GM18870 (cell line): ENCODE measurements at regions not wholly inside any gene's neighbourhood (a gene's known extent, or its start where the extent isn't known, plus 50 kb on each side); places are given as distances from the start of the nearest gene placed in this dataset.

Experiments used
- ATAC-seq: cut with Tn5 transposase; IDR thresholded peaks from one replicate; pipeline ENCODE4 v1.9.1; 2021; ENCODE audit warnings: moderate library complexity; ENCODE audit not compliant: unreplicated experiment

GRCh38 chr16:62424206-62424605 lies 388.0 kb upstream of the CDH8 start:
- ATAC-seq, result no peak

GRCh38 chr16:62408760-62409159 lies 372.5 kb upstream of the CDH8 start:
- no peak for ATAC-seq

- no peak for ATAC-seq
Observed at GRCh38 chr16:62406387-62406786, 370.1 kb upstream of the CDH8 start.

- ATAC-seq, result no peak
Observed at GRCh38 chr16:62404842-62405611, 368.8 kb upstream of the CDH8 start.

- ATAC-seq, result no peak
Observed at GRCh38 chr16:62392698-62393097, 356.5 kb upstream of the CDH8 start.

GRCh38 chr16:62391940-62392339 lies 355.7 kb upstream of the CDH8 start:
- ATAC-seq, result no peak

GRCh38 chr16:62391134-62391533 lies 354.9 kb upstream of the CDH8 start:
- no peak for ATAC-seq

GRCh38 chr16:62390214-62390613 lies 354.0 kb upstream of the CDH8 start:
- no peak for ATAC-seq

- no peak for ATAC-seq
Observed at GRCh38 chr16:62386411-62386810, 350.2 kb upstream of the CDH8 start.

- no peak for ATAC-seq
Observed at GRCh38 chr16:62383941-62384340, 347.7 kb upstream of the CDH8 start.

- ATAC-seq, result no peak
Observed at GRCh38 chr16:62370445-62370844, 334.2 kb upstream of the CDH8 start.

GRCh38 chr16:62363501-62363900 lies 327.3 kb upstream of the CDH8 start:
- no peak for ATAC-seq

GRCh38 chr16:62353355-62353754 lies 317.1 kb upstream of the CDH8 start:
- no peak for ATAC-seq

GRCh38 chr16:62342216-62342615 lies 306.0 kb upstream of the CDH8 start:
- no peak for ATAC-seq

- ATAC-seq, result no peak
Observed at GRCh38 chr16:62335356-62335755, 299.1 kb upstream of the CDH8 start.

- ATAC-seq, result no peak
Observed at GRCh38 chr16:62321606-62322005, 285.4 kb upstream of the CDH8 start.

- no peak for ATAC-seq
Observed at GRCh38 chr16:62298600-62298999, 262.4 kb upstream of the CDH8 start.

- ATAC-seq, result no peak
Observed at GRCh38 chr16:62294213-62294972, 258.2 kb upstream of the CDH8 start.

- ATAC-seq, result no peak
Observed at GRCh38 chr16:62288990-62289629, 252.9 kb upstream of the CDH8 start.

GRCh38 chr16:62280506-62280905 lies 244.3 kb upstream of the CDH8 start:
- no peak for ATAC-seq

GRCh38 chr16:62277942-62278341 lies 241.7 kb upstream of the CDH8 start:
- no peak for ATAC-seq

- no peak for ATAC-seq
Observed at GRCh38 chr16:62276637-62277036, 240.4 kb upstream of the CDH8 start.
